ENCODE measurements at regions not wholly inside any gene's neighbourhood (a gene's known extent, or its start where the extent isn't known, plus 50 kb on each side); places are given as distances from the start of the nearest gene placed in this dataset.

- TF ChIP-seq CTCF (IDR thresholded peaks at IDR 0.05): no peak
- TF ChIP-seq EP300 (IDR thresholded peaks at IDR 0.05): no peak
Measured at GRCh38 chr22:22421392-22421791, 87.2 kb downstream of the ZNF280B start.

All from ovary (tissue), 3 donors.